ENCODE measurements at regions not wholly inside any gene's neighbourhood (a gene's known extent, or its start where the extent isn't known, plus 50 kb on each side); places are given as distances from the start of the nearest gene placed in this dataset.

DNA sequence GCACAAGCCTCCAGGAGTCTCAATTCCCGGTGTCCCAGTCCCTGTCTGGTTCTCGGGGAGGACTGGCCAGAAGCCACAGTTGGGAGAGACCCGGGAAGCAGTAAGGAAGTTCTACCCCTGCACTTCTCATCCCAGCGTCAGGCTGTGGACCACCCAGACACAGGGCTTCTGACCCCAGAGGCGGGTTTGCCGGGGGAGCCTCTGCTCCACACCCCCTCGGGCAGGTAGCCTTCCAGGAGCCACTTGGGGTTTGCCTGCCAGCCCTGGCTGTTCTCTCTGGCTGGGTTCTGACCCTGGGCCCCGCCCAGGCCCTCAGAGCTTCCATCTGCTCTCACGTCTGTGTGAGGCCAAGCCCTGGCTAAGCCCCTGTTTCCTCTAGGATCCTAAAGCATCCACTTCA is 94.4 kb upstream of the GPC1 start:
- Histone ChIP-seq H2AFZ (ENCODE audit: low read length) (no peak overlapping the region), H3K4me3 (ENCODE audit: low read length) (no peak overlapping the region), H3K4me1 (ENCODE audit: low read length) (no peaks in the 10 kb centered on the region), H3K27me3 (replicated peaks; ENCODE audit: insufficient read depth, low read length) (peaks cover 36% of the 10 kb centered on the region), H3K36me3 (replicated peaks; ENCODE audit: insufficient read depth, low read length) (no peaks in the 10 kb centered on the region), H3K4me2 (ENCODE audit: low read depth, low read length) (no peak overlapping the region), H3K9me3 (replicated peaks; ENCODE audit: insufficient read depth, low read length) (no peaks in the 10 kb centered on the region), H3F3A (ENCODE audit: insufficient read depth, low read length) (no peaks in the 10 kb centered on the region), H3K9ac (ENCODE audit: low read length) (no peak overlapping the region), H3K9me2 (replicated peaks; ENCODE audit: insufficient read depth, low read length) (no peaks in the 10 kb centered on the region), H4K20me1 (ENCODE audit: insufficient read depth, low read length) (no peaks in the 10 kb centered on the region), H3K79me2 (ENCODE audit: low read length) (no peaks in the 10 kb centered on the region), H3K27ac (ENCODE audit: low read length) (no peak overlapping the region)
- DNase-seq, result no peak
- TF ChIP-seq EZH2phosphoT487 (IDR thresholded peaks at IDR 0.05; ENCODE audit: low read length), result no peak
- TF ChIP-seq, protein P1, sequence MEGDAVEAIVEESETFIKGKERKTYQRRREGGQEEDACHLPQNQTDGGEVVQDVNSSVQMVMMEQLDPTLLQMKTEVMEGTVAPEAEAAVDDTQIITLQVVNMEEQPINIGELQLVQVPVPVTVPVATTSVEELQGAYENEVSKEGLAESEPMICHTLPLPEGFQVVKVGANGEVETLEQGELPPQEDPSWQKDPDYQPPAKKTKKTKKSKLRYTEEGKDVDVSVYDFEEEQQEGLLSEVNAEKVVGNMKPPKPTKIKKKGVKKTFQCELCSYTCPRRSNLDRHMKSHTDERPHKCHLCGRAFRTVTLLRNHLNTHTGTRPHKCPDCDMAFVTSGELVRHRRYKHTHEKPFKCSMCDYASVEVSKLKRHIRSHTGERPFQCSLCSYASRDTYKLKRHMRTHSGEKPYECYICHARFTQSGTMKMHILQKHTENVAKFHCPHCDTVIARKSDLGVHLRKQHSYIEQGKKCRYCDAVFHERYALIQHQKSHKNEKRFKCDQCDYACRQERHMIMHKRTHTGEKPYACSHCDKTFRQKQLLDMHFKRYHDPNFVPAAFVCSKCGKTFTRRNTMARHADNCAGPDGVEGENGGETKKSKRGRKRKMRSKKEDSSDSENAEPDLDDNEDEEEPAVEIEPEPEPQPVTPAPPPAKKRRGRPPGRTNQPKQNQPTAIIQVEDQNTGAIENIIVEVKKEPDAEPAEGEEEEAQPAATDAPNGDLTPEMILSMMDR (IDR thresholded peaks at IDR 0.05; ENCODE audit: low read length), result no peak

- no peaks in the 10 kb centered on the region for H3K9me3 ChIP-seq (replicated peaks; ENCODE audit: insufficient read depth, low read length)
- H3K4me1 ChIP-seq (ENCODE audit: low read length), result peaks cover 9% of the 10 kb centered on the region
- H4K20me1 ChIP-seq (ENCODE audit: insufficient read depth, low read length), result no peaks in the 10 kb centered on the region
- no peak overlapping the region for H2AFZ ChIP-seq (ENCODE audit: low read length)
- H3F3A ChIP-seq (ENCODE audit: insufficient read depth, low read length), result no peaks in the 10 kb centered on the region
- no peaks in the 10 kb centered on the region for H3K79me2 ChIP-seq (ENCODE audit: low read length)
- no peak for TF ChIP-seq EZH2phosphoT487 (IDR thresholded peaks at IDR 0.05; ENCODE audit: low read length)
- TF ChIP-seq EZH2 (optimal IDR thresholded peaks at IDR 0.05; ENCODE audit: low read depth, low read length), result no peak
- TF ChIP-seq, protein P1 (IDR thresholded peaks at IDR 0.05; ENCODE audit: low read length), result no peak
- no peaks in the 10 kb centered on the region for H3K9me2 ChIP-seq (replicated peaks; ENCODE audit: insufficient read depth, low read length)
- H3K9ac ChIP-seq (ENCODE audit: low read length), result no peak overlapping the region
- peaks cover 37% of the 10 kb centered on the region for H3K27me3 ChIP-seq (replicated peaks; ENCODE audit: insufficient read depth, low read length)
- DNase-seq, result no peak
- H3K36me3 ChIP-seq (replicated peaks; ENCODE audit: insufficient read depth, low read length), result no peaks in the 10 kb centered on the region
- H3K4me2 ChIP-seq (ENCODE audit: low read depth, low read length), result no peak overlapping the region
- H3K4me3 ChIP-seq (ENCODE audit: low read length), result no peak overlapping the region
- no peak overlapping the region for H3K27ac ChIP-seq (ENCODE audit: low read length)
Measured at GRCh38 chr2:240343548-240343947, 91.9 kb upstream of the GPC1 start.

- H3F3A ChIP-seq (ENCODE audit: insufficient read depth, low read length), result no peaks in the 10 kb centered on the region
- no peak overlapping the region for H2AFZ ChIP-seq (ENCODE audit: low read length)
- TF ChIP-seq, protein P1 (IDR thresholded peaks at IDR 0.05; ENCODE audit: low read length), result no peak
- TF ChIP-seq EZH2phosphoT487 (IDR thresholded peaks at IDR 0.05; ENCODE audit: low read length) (no peak), EZH2 (optimal IDR thresholded peaks at IDR 0.05; ENCODE audit: low read depth, low read length) (no peak)
- no peak overlapping the region for H3K9ac ChIP-seq (ENCODE audit: low read length)
- H4K20me1 ChIP-seq (ENCODE audit: insufficient read depth, low read length), result no peaks in the 10 kb centered on the region
- no peaks in the 10 kb centered on the region for H3K36me3 ChIP-seq (replicated peaks; ENCODE audit: insufficient read depth, low read length)
- H3K4me3 ChIP-seq (ENCODE audit: low read length), result no peak overlapping the region
- peaks cover 13% of the 10 kb centered on the region for H3K4me1 ChIP-seq (ENCODE audit: low read length)
- H3K79me2 ChIP-seq (ENCODE audit: low read length), result no peaks in the 10 kb centered on the region
- no peak overlapping the region for H3K27ac ChIP-seq (ENCODE audit: low read length)
- DNase-seq, result no peak
- H3K9me3 ChIP-seq (replicated peaks; ENCODE audit: insufficient read depth, low read length), result no peaks in the 10 kb centered on the region
- H3K4me2 ChIP-seq (ENCODE audit: low read depth, low read length), result no peak overlapping the region
- no peaks in the 10 kb centered on the region for H3K9me2 ChIP-seq (replicated peaks; ENCODE audit: insufficient read depth, low read length)
- peaks cover 30% of the 10 kb centered on the region for H3K27me3 ChIP-seq (replicated peaks; ENCODE audit: insufficient read depth, low read length)
Measured at GRCh38 chr2:240344904-240345303, 90.6 kb upstream of the GPC1 start.
